ENCODE measurements at regions not wholly inside any gene's neighbourhood (a gene's known extent, or its start where the extent isn't known, plus 50 kb on each side); places are given as distances from the start of the nearest gene placed in this dataset.

GRCh38 chr16:5504064-5504781 is 406.6 kb upstream of the EEF2KMT start:
- TF ChIP-seq POLR2A (IDR thresholded peaks at IDR 0.05): no peak
- TF ChIP-seq, protein P1, sequence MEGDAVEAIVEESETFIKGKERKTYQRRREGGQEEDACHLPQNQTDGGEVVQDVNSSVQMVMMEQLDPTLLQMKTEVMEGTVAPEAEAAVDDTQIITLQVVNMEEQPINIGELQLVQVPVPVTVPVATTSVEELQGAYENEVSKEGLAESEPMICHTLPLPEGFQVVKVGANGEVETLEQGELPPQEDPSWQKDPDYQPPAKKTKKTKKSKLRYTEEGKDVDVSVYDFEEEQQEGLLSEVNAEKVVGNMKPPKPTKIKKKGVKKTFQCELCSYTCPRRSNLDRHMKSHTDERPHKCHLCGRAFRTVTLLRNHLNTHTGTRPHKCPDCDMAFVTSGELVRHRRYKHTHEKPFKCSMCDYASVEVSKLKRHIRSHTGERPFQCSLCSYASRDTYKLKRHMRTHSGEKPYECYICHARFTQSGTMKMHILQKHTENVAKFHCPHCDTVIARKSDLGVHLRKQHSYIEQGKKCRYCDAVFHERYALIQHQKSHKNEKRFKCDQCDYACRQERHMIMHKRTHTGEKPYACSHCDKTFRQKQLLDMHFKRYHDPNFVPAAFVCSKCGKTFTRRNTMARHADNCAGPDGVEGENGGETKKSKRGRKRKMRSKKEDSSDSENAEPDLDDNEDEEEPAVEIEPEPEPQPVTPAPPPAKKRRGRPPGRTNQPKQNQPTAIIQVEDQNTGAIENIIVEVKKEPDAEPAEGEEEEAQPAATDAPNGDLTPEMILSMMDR (IDR thresholded peaks at IDR 0.05): no peak
- no peak for TF ChIP-seq POLR2AphosphoS5 (IDR thresholded peaks at IDR 0.05)

Data from transverse colon (tissue), 4 donors.